ENCODE measurements at regions not wholly inside any gene's neighbourhood (a gene's known extent, or its start where the extent isn't known, plus 50 kb on each side); places are given as distances from the start of the nearest gene placed in this dataset.

DNA sequence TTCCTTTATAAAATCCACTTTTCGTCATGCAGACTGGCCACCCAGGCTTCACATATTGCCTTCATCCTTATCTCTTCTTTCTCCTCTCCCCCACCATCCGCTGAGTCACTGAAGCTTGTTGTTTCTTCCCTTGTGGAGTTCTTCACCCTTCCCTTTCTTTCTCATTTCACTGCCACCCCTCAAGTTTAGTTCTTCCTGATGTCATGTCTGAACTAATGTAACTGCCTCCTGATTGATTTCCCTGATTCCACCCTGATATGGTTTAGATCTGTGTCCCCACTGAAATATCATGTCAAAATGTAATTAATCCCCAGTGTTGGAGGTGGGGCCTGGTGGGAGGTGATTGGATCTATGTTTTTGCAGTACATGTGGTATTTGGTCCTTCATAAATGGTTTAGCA lies 151.4 kb downstream of the CPEB2 start:
- no peak overlapping the region for H3K27ac ChIP-seq
- TF ChIP-seq, protein P1, sequence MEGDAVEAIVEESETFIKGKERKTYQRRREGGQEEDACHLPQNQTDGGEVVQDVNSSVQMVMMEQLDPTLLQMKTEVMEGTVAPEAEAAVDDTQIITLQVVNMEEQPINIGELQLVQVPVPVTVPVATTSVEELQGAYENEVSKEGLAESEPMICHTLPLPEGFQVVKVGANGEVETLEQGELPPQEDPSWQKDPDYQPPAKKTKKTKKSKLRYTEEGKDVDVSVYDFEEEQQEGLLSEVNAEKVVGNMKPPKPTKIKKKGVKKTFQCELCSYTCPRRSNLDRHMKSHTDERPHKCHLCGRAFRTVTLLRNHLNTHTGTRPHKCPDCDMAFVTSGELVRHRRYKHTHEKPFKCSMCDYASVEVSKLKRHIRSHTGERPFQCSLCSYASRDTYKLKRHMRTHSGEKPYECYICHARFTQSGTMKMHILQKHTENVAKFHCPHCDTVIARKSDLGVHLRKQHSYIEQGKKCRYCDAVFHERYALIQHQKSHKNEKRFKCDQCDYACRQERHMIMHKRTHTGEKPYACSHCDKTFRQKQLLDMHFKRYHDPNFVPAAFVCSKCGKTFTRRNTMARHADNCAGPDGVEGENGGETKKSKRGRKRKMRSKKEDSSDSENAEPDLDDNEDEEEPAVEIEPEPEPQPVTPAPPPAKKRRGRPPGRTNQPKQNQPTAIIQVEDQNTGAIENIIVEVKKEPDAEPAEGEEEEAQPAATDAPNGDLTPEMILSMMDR (IDR thresholded peaks at IDR 0.05): no peak
- no peak for TF ChIP-seq ZFX (IDR thresholded peaks at IDR 0.05; ENCODE audit: borderline replicate concordance)

DNA sequence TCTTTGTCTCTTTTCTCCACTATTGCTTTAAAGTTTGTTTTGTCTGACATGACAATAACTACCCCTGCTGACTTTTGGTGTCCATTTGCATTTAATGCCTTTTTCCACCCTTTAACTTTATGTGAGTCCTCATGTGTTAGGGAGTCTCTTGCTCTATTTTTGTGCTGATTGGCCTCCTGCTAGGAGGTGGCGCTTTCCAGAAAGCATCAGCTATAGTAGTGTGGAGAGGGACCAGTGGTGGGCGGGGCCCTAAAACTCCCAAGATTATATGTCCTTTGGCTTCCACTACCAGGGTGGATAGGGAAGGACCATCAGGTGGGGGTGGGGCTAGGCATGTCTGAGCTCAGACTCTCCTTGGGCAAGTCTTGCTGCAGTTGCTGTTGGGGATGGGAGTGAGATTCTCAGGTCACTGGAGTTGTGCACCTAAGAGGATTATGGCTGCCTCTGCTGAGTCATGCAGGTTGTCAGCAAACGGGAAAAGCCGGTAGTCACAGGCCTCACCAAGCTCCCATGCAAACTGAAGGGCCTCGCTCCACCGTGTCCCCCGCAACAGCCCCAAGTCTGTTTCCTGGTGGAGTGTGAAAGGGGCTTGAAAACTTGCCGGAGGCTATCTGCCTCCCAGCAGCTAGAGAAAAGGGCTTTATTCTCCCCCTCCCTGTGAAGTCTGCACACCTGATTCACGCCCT lies 156.3 kb downstream of the CPEB2 start:
- no peak for TF ChIP-seq ZFX (IDR thresholded peaks at IDR 0.05; ENCODE audit: borderline replicate concordance)
- TF ChIP-seq, protein P1 (IDR thresholded peaks at IDR 0.05): no peak
- no peak overlapping the region for H3K27ac ChIP-seq

DNA sequence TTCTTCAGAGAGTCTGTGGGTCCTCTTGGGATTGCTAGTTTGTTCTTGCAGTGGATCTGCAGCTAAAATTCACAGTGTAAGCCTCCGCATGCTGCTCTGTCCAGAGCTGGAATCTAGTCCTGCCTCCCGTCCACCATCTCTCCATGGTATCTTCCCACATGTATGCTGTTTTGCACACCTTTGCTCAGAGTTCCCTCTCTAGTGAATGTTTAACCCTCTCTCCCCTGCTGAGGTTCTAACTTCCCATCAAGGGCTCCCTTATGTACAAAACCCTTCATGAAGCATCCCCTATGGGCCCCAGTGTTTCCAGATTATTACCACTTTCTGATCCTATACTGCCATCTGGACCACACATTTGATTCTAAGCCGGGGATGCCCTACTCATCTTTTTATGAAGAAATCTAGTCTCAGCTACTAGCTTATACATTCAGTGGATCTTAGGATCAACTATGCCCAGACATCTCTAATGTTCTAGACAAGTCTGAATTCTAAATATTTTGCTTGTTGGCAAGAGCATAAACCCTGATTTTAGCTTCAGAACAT lies 157.3 kb downstream of the CPEB2 start:
- H3K27ac ChIP-seq: no peak overlapping the region
- TF ChIP-seq, protein P1 (IDR thresholded peaks at IDR 0.05): no peak
- no peak for TF ChIP-seq ZFX (IDR thresholded peaks at IDR 0.05; ENCODE audit: borderline replicate concordance)

DNA sequence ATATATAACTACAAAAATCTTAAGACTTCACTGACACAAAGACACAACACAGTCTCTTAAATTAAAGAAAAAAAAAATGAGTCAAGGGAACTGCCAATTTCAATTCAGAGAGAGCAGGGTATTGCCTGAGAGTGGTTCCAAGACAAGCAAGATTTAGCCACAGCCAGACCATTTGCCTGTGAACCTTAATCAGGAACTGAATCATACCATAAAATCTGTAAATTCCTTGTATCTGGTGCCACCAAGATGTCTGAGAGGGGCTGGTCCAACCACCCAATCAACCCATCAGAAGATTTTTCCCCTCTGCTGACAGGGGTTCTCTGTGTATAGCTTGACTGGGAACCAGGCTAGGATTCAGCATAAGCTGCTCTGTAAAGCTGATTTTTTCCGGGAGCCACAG lies 159.2 kb downstream of the CPEB2 start:
- no peak overlapping the region for H3K27ac ChIP-seq
- no peak for TF ChIP-seq ZFX (IDR thresholded peaks at IDR 0.05; ENCODE audit: borderline replicate concordance)
- TF ChIP-seq, protein P1 (IDR thresholded peaks at IDR 0.05): no peak

DNA sequence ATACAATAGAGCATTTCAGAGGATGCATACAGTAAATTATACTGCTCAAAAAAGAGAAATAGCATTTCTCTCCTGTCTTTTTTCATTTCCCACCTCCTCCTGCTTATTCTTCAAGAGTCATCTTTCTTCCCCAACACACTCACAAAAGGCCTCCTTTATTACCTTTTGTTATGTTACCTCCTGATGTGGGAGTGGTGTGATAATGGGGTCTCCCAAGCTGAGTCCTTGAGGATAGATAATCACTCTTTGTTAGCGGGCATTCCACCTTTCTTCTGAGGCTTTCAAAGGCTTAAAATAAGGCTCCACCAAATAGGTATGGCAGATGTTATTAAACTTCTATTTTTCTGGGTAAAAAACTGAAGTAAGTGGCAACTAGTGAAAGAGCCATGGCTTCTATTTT lies 159.8 kb downstream of the CPEB2 start:
- TF ChIP-seq ZFX (IDR thresholded peaks at IDR 0.05; ENCODE audit: borderline replicate concordance): no peak
- TF ChIP-seq, protein P1 (IDR thresholded peaks at IDR 0.05): no peak
- H3K27ac ChIP-seq: no peak overlapping the region

DNA sequence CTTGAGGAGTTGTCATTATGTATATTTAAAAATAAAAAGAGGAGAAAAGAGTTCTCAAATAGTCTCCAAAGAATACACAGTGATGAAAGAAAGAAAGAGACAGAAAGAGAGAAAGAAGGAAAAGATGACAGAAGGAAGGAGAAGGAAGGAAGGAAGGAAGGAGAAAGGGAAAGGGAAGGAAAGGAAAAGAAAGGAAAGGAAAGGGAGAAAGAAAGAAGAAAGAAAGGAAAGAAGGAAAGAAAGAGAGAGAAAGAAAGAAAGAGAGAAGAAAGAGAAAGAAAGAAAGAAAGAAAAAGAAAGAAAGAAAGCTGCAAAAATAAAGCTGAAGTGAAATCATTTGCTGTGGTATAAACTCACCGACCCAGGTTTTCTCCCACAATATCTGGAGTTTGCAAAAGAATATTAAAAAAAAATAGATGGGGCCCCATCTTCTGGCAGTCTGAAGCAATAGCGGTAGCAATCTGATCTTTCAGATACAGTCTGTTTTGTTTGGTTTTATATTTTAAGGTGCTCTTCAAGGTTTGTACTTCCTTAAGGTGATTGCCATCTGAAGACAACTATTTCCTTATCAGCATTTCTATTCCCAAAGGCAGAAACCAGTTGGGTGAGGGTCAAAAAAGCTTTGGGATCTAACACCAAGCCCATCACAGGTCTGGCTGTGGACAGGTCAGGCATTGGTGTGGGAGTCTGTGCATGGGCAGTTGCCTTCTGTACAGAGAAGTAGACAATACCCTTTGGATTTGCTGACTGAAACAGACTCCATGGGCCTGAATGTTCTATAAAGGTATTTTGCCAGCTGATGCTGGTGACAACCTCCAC lies 160.4 kb downstream of the CPEB2 start:
- H3K27ac ChIP-seq: no peak overlapping the region
- no peak for TF ChIP-seq ZFX (IDR thresholded peaks at IDR 0.05; ENCODE audit: borderline replicate concordance)
- TF ChIP-seq, protein P1 (IDR thresholded peaks at IDR 0.05): no peak

DNA sequence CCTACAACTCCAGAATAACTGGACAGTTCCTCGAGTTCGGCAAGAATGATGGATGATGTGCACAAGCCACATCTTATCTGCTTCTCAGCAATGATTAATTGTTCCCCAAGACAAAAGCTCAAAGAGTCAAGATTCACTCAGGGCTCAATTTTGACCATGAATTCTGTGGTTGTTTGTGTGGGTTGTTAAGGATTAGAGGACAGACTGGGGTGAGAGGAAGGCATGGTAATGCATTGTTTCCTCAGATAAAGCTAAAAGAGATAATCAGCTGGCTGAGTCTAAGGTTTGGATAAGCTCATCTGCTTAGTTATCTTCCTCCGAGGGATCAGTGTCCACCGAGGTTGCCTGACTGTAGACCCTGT lies 161.0 kb downstream of the CPEB2 start:
- TF ChIP-seq ZFX (IDR thresholded peaks at IDR 0.05; ENCODE audit: borderline replicate concordance): no peak
- TF ChIP-seq, protein P1 (IDR thresholded peaks at IDR 0.05): no peak
- H3K27ac ChIP-seq: no peak overlapping the region

All from 22Rv1 (cell line).